DMS153 (cell line): ENCODE measurements at regions not wholly inside any gene's neighbourhood (a gene's known extent, or its start where the extent isn't known, plus 50 kb on each side); places are given as distances from the start of the nearest gene placed in this dataset.
A peak's percentile ranks its signal among the peaks of the same experiment; 100 is the strongest.
"Not testable (repeated sequence)": the region's sequence is repeated elsewhere in the genome, so short reads cannot be mapped to it uniquely, and the experiment has no call there.

Experiments used
- DNase-seq: peaks from one replicate; lab custom pipeline; 2025; lab: John Stamatoyannopoulos, UW

- DNase-seq: not testable (repeated sequence)
Measured at GRCh38 chr12:87421233-87421632, 608.0 kb downstream of the C12orf50 start.

- DNase-seq: no peak
Measured at GRCh38 chr12:87413784-87414183, 615.4 kb downstream of the C12orf50 start.

- no peak for DNase-seq
Measured at GRCh38 chr12:87406926-87407325, 622.3 kb downstream of the C12orf50 start.

GRCh38 chr12:87405918-87406317 is 623.3 kb downstream of the C12orf50 start:
- DNase-seq: no peak

GRCh38 chr12:87394168-87394567 is 635.0 kb downstream of the C12orf50 start:
- DNase-seq: not testable (repeated sequence)

- no peak for DNase-seq
Measured at GRCh38 chr12:87388376-87388775, 640.8 kb downstream of the C12orf50 start.

GRCh38 chr12:87385322-87385721 is 643.9 kb downstream of the C12orf50 start:
- no peak for DNase-seq

GRCh38 chr12:87384226-87384625 is 645.0 kb downstream of the C12orf50 start:
- DNase-seq: no peak

- DNase-seq: no peak
Measured at GRCh38 chr12:87383680-87384079, 645.5 kb downstream of the C12orf50 start.

- DNase-seq: peak; percentile 44
Measured at GRCh38 chr12:87382959-87383566, 646.1 kb downstream of the C12orf50 start.

- no peak for DNase-seq
Measured at GRCh38 chr12:87382436-87382835, 646.8 kb downstream of the C12orf50 start.

GRCh38 chr12:87381742-87382141 is 647.5 kb downstream of the C12orf50 start:
- no peak for DNase-seq

GRCh38 chr12:87378526-87378925 is 650.7 kb downstream of the C12orf50 start:
- no peak for DNase-seq

GRCh38 chr12:87376722-87377121 is 652.5 kb downstream of the C12orf50 start:
- DNase-seq: no peak

GRCh38 chr12:87369161-87369560 is 660.0 kb downstream of the C12orf50 start:
- no peak for DNase-seq

- DNase-seq: peak; percentile 52
Measured at GRCh38 chr12:87368259-87368658, 660.9 kb downstream of the C12orf50 start.

GRCh38 chr12:87365423-87365822 is 663.8 kb downstream of the C12orf50 start:
- no peak for DNase-seq

GRCh38 chr12:87363497-87364084 is 665.6 kb downstream of the C12orf50 start:
- no peak for DNase-seq

- DNase-seq: no peak
Measured at GRCh38 chr12:87349681-87350080, 679.5 kb downstream of the C12orf50 start.

- no peak for DNase-seq
Measured at GRCh38 chr12:87348071-87348470, 681.1 kb downstream of the C12orf50 start.

GRCh38 chr12:87344699-87345098 is 684.5 kb downstream of the C12orf50 start:
- no peak for DNase-seq

- DNase-seq: no peak
Measured at GRCh38 chr12:87338681-87339080, 690.5 kb downstream of the C12orf50 start.

- DNase-seq: no peak
Measured at GRCh38 chr12:87336814-87337336, 692.3 kb downstream of the C12orf50 start.
